GM12878 (cell line): ENCODE measurements at regions not wholly inside any gene's neighbourhood (a gene's known extent, or its start where the extent isn't known, plus 50 kb on each side); places are given as distances from the start of the nearest gene placed in this dataset.

ENCODE experiments used
- ATAC-seq: fragments of 200-7000 bp; cut with Tn5 transposase; 3 replicates; pipeline ENCODE4 v1.9.1; 2020; ENCODE audit warnings: mild to moderate bottlenecking, moderate library complexity
- BruUV-seq: library from RNA; stranded (reverse); fragments of 400-500 nt; replicated peaks from 2 replicates; lab custom pipeline; 2021; lab: Mats Ljungman, UMichigan
- CTCF ChIA-PET: fragments of 300-600 bp; sonication (Branson Sonifier 250); formaldehyde crosslinking; extraction: SDS; loops from one replicate; lab custom pipeline; 2021; ENCODE audit warnings: inconsistent platforms; lab: Yijun Ruan, JAX
- POLR2A ChIA-PET: fragments of 350-600 bp; formaldehyde crosslinking; extraction: SDS; loops from one replicate; lab custom pipeline; 2021; ENCODE audit warnings: inconsistent platforms; lab: Charles Lee
- RAD21 ChIA-PET: fragments of 300-600 bp; sonication (Branson Sonifier 250); formaldehyde crosslinking; loops from one replicate; lab custom pipeline; 2023; ENCODE audit warnings: antibody characterized with exemption; ENCODE audit not compliant: unreplicated experiment; lab: Charles Lee
- SMC1A ChIA-PET: fragments of 300-600 bp; sonication (Branson Sonifier 250); formaldehyde crosslinking; loops from one replicate; lab custom pipeline; 2023; ENCODE audit not compliant: unreplicated experiment, uncharacterized antibody; lab: Charles Lee
- DNase-seq: peaks from one replicate; pipeline ENCODE4 v3.0.0-alpha.2; 2011; ENCODE audit warnings: low read depth, low spot score
- FAIRE-seq: peaks from 3 replicates; lab custom pipeline; 2011; peaks lifted over from hg19 to GRCh38; lab: Jason Lieb, UNC
- H2AFZ ChIP-seq: 2 replicates; pipeline ENCODE4 v1.6.0; 2011; ENCODE audit warnings: low read depth, low read length, control low read depth; ENCODE audit not compliant: control insufficient read depth
- H3K27ac ChIP-seq: 2 replicates; pipeline ENCODE4 v1.5.1; 2011; ENCODE audit warnings: control low read depth; ENCODE audit not compliant: control insufficient read depth, insufficient read depth
- H3K27me3 ChIP-seq, 2 experiments: replicated peaks in 1 of 2; 2 replicates each; pipeline versions ENCODE4 v1.6.0 to v1.6.1; 2011; ENCODE audit warnings: low read length in 1 of 2; ENCODE audit not compliant: control insufficient read depth in 2 of 2, insufficient read depth in 2 of 2
- H3K36me3 ChIP-seq, 2 experiments: 2 replicates each; pipeline ENCODE4 v1.5.1; 2011; ENCODE audit warnings: low read length in 1 of 2; ENCODE audit not compliant: control insufficient read depth in 2 of 2, insufficient read depth in 2 of 2
- H3K4me1 ChIP-seq: 2 replicates; pipeline ENCODE4 v1.6.1; 2011; ENCODE audit warnings: mild to moderate bottlenecking, low read length, moderate library complexity, mixed read lengths; ENCODE audit not compliant: control insufficient read depth, insufficient read depth
- H3K4me2 ChIP-seq: 2 replicates; pipeline ENCODE4 v1.6.0; 2011; ENCODE audit warnings: control low read depth; ENCODE audit not compliant: control insufficient read depth, insufficient read depth
- H3K4me3 ChIP-seq: fragments of 200-600 bp; sonication (generic); 2 replicates; pipeline ENCODE4 v1.5.1; 2016
- H3K79me2 ChIP-seq: 2 replicates; pipeline ENCODE4 v1.6.0; 2011; ENCODE audit warnings: low read length; ENCODE audit not compliant: control insufficient read depth, insufficient read depth
- H3K9ac ChIP-seq: 2 replicates; pipeline ENCODE4 v1.8.0; 2011; ENCODE audit warnings: low read length, control low read depth, mixed read lengths; ENCODE audit not compliant: control insufficient read depth, insufficient read depth
- H3K9me3 ChIP-seq: replicated peaks from 3 replicates; pipeline ENCODE4 v1.5.1; 2011; ENCODE audit warnings: mild to moderate bottlenecking, low read length; ENCODE audit not compliant: control insufficient read depth, insufficient read depth
- H4K20me1 ChIP-seq: 2 replicates; pipeline ENCODE4 v1.6.0; 2011; ENCODE audit not compliant: control insufficient read depth, insufficient read depth
- BACH1 ChIP-seq: fragments of 450-650 bp; IDR thresholded peaks from 2 replicates; pipeline ENCODE4 v1.6.1; 2017; ENCODE audit warnings: mild to moderate bottlenecking, borderline replicate concordance
- BHLHE40 ChIP-seq, 2 experiments: fragments of 450-650 bp in 1 of 2; IDR thresholded peaks; 2 replicates each; pipeline ENCODE4 v1.6.1; 2011 to 2017; ENCODE audit warnings: low read depth in 2 of 2, borderline replicate concordance in 1 of 2, improper control_type of control experiment in 1 of 2, low read length in 1 of 2, mild to moderate bottlenecking in 1 of 2
- EZH2 ChIP-seq: IDR thresholded peaks from 2 replicates; pipeline ENCODE4 v1.6.1; 2012; ENCODE audit warnings: low read depth, mild to moderate bottlenecking, control low read depth, inconsistent platforms, low read length, borderline replicate concordance; ENCODE audit not compliant: control insufficient read depth
- JUNB ChIP-seq: IDR thresholded peaks from 2 replicates; pipeline ENCODE4 v1.6.1; 2016; ENCODE audit warnings: antibody characterized with exemption, mild to moderate bottlenecking
- KLF5 ChIP-seq: fragments of 450-650 bp; IDR thresholded peaks from 2 replicates; pipeline ENCODE4 v1.6.1; 2014; ENCODE audit warnings: mild to moderate bottlenecking; ENCODE audit not compliant: partially characterized antibody
- MEF2B ChIP-seq: fragments of 450-650 bp; IDR thresholded peaks from 2 replicates; pipeline ENCODE4 v1.6.1; 2018; ENCODE audit warnings: mild to moderate bottlenecking, moderate library complexity; ENCODE audit not compliant: partially characterized antibody, poor library complexity, severe bottlenecking
- PAX5 ChIP-seq: IDR thresholded peaks from 2 replicates; pipeline ENCODE4 v1.6.1; 2011; ENCODE audit warnings: low read depth, low read length, borderline replicate concordance
- POLR2AphosphoS2 ChIP-seq: IDR thresholded peaks from 2 replicates; pipeline ENCODE4 v1.6.1; 2011; ENCODE audit warnings: low read depth, mild to moderate bottlenecking, low read length, improper control_type of control experiment, moderate library complexity
- POLR2AphosphoS5 ChIP-seq: IDR thresholded peaks from 2 replicates; pipeline ENCODE4 v1.6.1; 2011; ENCODE audit warnings: mild to moderate bottlenecking, low read length, inconsistent platforms
- RAD21 ChIP-seq: IDR thresholded peaks from 2 replicates; pipeline ENCODE4 v1.6.1; 2011; ENCODE audit warnings: mild to moderate bottlenecking, low read depth, low read length, moderate library complexity; ENCODE audit not compliant: insufficient read depth
- RCOR1 ChIP-seq: conservative IDR thresholded peaks from 2 replicates; pipeline ENCODE4 v1.6.1; 2012; ENCODE audit warnings: low read depth, low read length, improper control_type of control experiment
- SIX5 ChIP-seq: IDR thresholded peaks from 2 replicates; pipeline ENCODE4 v1.6.1; 2011; ENCODE audit warnings: mild to moderate bottlenecking, low read depth, low read length, moderate library complexity; ENCODE audit not compliant: severe bottlenecking
- ZSCAN29 ChIP-seq: fragments of 450-650 bp; IDR thresholded peaks from 2 replicates; pipeline ENCODE4 v1.6.1; 2017; ENCODE audit warnings: mild to moderate bottlenecking, moderate library complexity
- WGBS: methylation state at CpG from one replicate; pipeline ENCODE4 v1.1.6; 2016; ENCODE audit warnings: low lambda C conversion rate; ENCODE audit not compliant: insufficient replicate concordance, insufficient coverage; ENCODE audit errors: missing lambda C conversion rate; 5-methylcytosine and 5-hydroxymethylcytosine counted together
- in situ Hi-C: fragments of 300-500 bp; cut with MboI; formaldehyde crosslinking; loops from 9 replicates; pipeline ENCODE4 v1.14.3; 2018; ENCODE audit warnings: mixed read lengths
- intact Hi-C: fragments of 100-400 bp; cut with micrococcal nuclease; formaldehyde crosslinking; loops from one replicate; pipeline ENCODE4 v1.14.2; 2022; ENCODE audit not compliant: unreplicated experiment
- TF ChIP-seq, protein P1 (sequence below): fragments of 450-650 bp; formaldehyde crosslinking; IDR thresholded peaks from 2 replicates; pipeline ENCODE4 v1.4.0; 2022; ENCODE audit warnings: mild to moderate bottlenecking, moderate library complexity

- TF ChIP-seq JUNB (no peak), POLR2AphosphoS5 (no peak), SIX5 (no peak), POLR2AphosphoS2 (no peak), ZSCAN29 (no peak), PAX5 (no peak), BACH1 (no peak), EZH2 (no peak), RCOR1 (no peak), MEF2B (no peak), BHLHE40 (IDR thresholded peaks at IDR 0.05; ENCODE audit: borderline replicate concordance in 1 of 2, low read depth in 2 of 2, low read length in 1 of 2) (no peak), RAD21 (no peak), KLF5 (no peak)
- TF ChIP-seq, protein P1, sequence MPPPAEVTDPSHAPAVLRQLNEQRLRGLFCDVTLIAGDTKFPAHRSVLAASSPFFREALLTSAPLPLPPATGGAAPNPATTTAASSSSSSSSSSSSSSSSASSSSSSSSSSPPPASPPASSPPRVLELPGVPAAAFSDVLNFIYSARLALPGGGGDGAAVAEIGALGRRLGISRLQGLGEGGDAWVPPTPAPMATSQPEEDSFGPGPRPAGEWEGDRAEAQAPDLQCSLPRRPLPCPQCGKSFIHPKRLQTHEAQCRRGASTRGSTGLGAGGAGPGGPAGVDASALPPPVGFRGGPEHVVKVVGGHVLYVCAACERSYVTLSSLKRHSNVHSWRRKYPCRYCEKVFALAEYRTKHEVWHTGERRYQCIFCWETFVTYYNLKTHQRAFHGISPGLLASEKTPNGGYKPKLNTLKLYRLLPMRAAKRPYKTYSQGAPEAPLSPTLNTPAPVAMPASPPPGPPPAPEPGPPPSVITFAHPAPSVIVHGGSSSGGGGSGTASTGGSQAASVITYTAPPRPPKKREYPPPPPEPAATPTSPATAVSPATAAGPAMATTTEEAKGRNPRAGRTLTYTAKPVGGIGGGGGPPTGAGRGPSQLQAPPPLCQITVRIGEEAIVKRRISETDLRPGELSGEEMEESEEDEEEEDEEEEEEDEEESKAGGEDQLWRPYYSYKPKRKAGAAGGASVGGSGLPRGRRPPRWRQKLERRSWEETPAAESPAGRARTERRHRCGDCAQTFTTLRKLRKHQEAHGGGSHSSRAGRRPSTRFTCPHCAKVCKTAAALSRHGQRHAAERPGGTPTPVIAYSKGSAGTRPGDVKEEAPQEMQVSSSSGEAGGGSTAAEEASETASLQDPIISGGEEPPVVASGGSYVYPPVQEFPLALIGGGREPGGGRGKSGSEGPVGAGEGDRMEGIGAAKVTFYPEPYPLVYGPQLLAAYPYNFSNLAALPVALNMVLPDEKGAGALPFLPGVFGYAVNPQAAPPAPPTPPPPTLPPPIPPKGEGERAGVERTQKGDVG (CRISPR knock-in tag): no peak
- H3K9me3 ChIP-seq: no peaks in the 10 kb centered on the region
- BruUV-seq: no TSS peak
- no peak overlapping the region for H3K27ac ChIP-seq
- H3K4me3 ChIP-seq: no peak overlapping the region
- ChIA-PET POLR2A (no interaction called here), RAD21 (no interaction called here), SMC1A (no interaction called here), CTCF (no interaction called here)
- no peaks in the 10 kb centered on the region for H3K4me1 ChIP-seq
- H3K27me3 ChIP-seq: 0 out of 4 replicates have a peak, but pooled peaks cover 0 to 3% of the 10 kb centered on the region in 2 experiments
- no peaks in the 10 kb centered on the region for H3K79me2 ChIP-seq
- no peak overlapping the region for H2AFZ ChIP-seq
- H3K9ac ChIP-seq: no peak overlapping the region
- H3K4me2 ChIP-seq: no peak overlapping the region
- ATAC-seq (no peak), DNase-seq (no peak), FAIRE-seq (no peak)
- intact Hi-C loops (no loop called here), in situ Hi-C loops (no loop called here)
- no peaks in the 10 kb centered on the region for H3K36me3 ChIP-seq
- WGBS: 13% methylated on average over 11 of the region's 11 CpGs
- H4K20me1 ChIP-seq: no peaks in the 10 kb centered on the region
These were observed 172.5 kb downstream of the CTTN start for GRCh38 chr11:70570693-70571395.
